H9 (cell line): ENCODE measurements at regions not wholly inside any gene's neighbourhood (a gene's known extent, or its start where the extent isn't known, plus 50 kb on each side); places are given as distances from the start of the nearest gene placed in this dataset.

Experiments
- DNase-seq: peaks from one replicate; pipeline ENCODE4 v3.0.0-alpha.2; 2017
- H2AFZ ChIP-seq: one replicate; pipeline ENCODE4 v1.6.1; 2013; ENCODE audit warnings: mild to moderate bottlenecking, low read length, control low read depth, moderate library complexity
- H2AK5ac ChIP-seq: 2 replicates; pipeline ENCODE4 v1.6.1; 2013; ENCODE audit warnings: low read length, control low read depth, mixed read lengths; ENCODE audit not compliant: insufficient read length
- H2BK120ac ChIP-seq: one replicate; pipeline ENCODE4 v1.6.1; 2013; ENCODE audit warnings: low read depth, mild to moderate bottlenecking, low read length, control low read depth, inconsistent platforms; ENCODE audit not compliant: poor library complexity, severe bottlenecking
- H2BK12ac ChIP-seq: 2 replicates; pipeline ENCODE4 v1.6.1; 2013; ENCODE audit warnings: low read length, control low read depth, mixed read lengths, low read depth; ENCODE audit not compliant: insufficient read length
- H2BK15ac ChIP-seq: 2 replicates; pipeline ENCODE4 v1.6.1; 2013; ENCODE audit warnings: low read depth, low read length, control low read depth
- H2BK20ac ChIP-seq: one replicate; pipeline ENCODE4 v1.6.1; 2013; ENCODE audit warnings: low read depth, mild to moderate bottlenecking, low read length, control low read depth, inconsistent platforms; ENCODE audit not compliant: poor library complexity, severe bottlenecking
- H2BK5ac ChIP-seq: 2 replicates; pipeline ENCODE4 v1.6.1; 2013; ENCODE audit warnings: low read length, control low read depth, mixed read lengths; ENCODE audit not compliant: insufficient read length
- H3K14ac ChIP-seq: 2 replicates; pipeline ENCODE4 v1.6.1; 2013; ENCODE audit warnings: low read length, control low read depth; ENCODE audit not compliant: insufficient read depth
- H3K18ac ChIP-seq: 2 replicates; pipeline ENCODE4 v1.6.1; 2013; ENCODE audit warnings: low read depth, mild to moderate bottlenecking, mixed read lengths, low read length, control low read depth; ENCODE audit not compliant: insufficient read length
- H3K23ac ChIP-seq: 2 replicates; pipeline ENCODE4 v1.6.1; 2013; ENCODE audit warnings: low read length, control low read depth, mixed read lengths, low read depth; ENCODE audit not compliant: insufficient read length
- H3K23me2 ChIP-seq: 2 replicates; pipeline ENCODE4 v1.6.1; 2013; ENCODE audit warnings: low read depth, mild to moderate bottlenecking, mixed read lengths, low read length, control low read depth; ENCODE audit not compliant: insufficient read length, poor library complexity, severe bottlenecking
- H3K27ac ChIP-seq: 2 replicates; pipeline ENCODE4 v1.5.1; 2013; ENCODE audit warnings: low read length, control low read depth, mixed read lengths, low read depth; ENCODE audit not compliant: insufficient read length
- H3K27me3 ChIP-seq: 2 replicates; pipeline ENCODE4 v1.6.1; 2013; ENCODE audit warnings: low read length, control low read depth, inconsistent platforms; ENCODE audit not compliant: insufficient read depth
- H3K4ac ChIP-seq: 2 replicates; pipeline ENCODE4 v1.6.1; 2013; ENCODE audit warnings: low read depth, mild to moderate bottlenecking, control low read depth, inconsistent platforms, low read length, moderate library complexity
- H3K4me1 ChIP-seq: 2 replicates; pipeline ENCODE4 v1.6.1; 2013; ENCODE audit warnings: low read length, control low read depth, inconsistent platforms; ENCODE audit not compliant: insufficient read depth
- H3K4me2 ChIP-seq: 2 replicates; pipeline ENCODE4 v1.6.1; 2013; ENCODE audit warnings: low read length, control low read depth, mixed read lengths; ENCODE audit not compliant: insufficient read length, insufficient read depth
- H3K56ac ChIP-seq: 2 replicates; pipeline ENCODE4 v1.6.1; 2013; ENCODE audit warnings: low read depth, mild to moderate bottlenecking, mixed read lengths, low read length, control low read depth; ENCODE audit not compliant: insufficient read length
- H3K79me1 ChIP-seq: 2 replicates; pipeline ENCODE4 v1.6.1; 2013; ENCODE audit warnings: low read depth, mild to moderate bottlenecking, moderate library complexity, low read length, control low read depth, inconsistent platforms; ENCODE audit not compliant: insufficient read depth, poor library complexity, severe bottlenecking
- H3K79me2 ChIP-seq: 2 replicates; pipeline ENCODE4 v1.6.1; 2013; ENCODE audit warnings: low read length, control low read depth, inconsistent platforms; ENCODE audit not compliant: insufficient read depth
- H3K9ac ChIP-seq: 2 replicates; pipeline ENCODE4 v1.6.1; 2013; ENCODE audit warnings: low read length, control low read depth, mixed read lengths; ENCODE audit not compliant: insufficient read length; ENCODE audit errors: extremely low read depth
- H3K9me3 ChIP-seq: one replicate; pipeline ENCODE4 v1.6.1; 2013; ENCODE audit warnings: low read depth, low read length, inconsistent platforms; ENCODE audit not compliant: control insufficient read depth
- H3T11ph ChIP-seq: one replicate; pipeline ENCODE4 v1.6.1; 2013; ENCODE audit warnings: mild to moderate bottlenecking, low read length, control low read depth, inconsistent platforms
- H4K20me1 ChIP-seq: one replicate; pipeline ENCODE4 v1.6.1; 2013; ENCODE audit not compliant: control insufficient read depth, insufficient read length, insufficient read depth
- H4K5ac ChIP-seq: 2 replicates; pipeline ENCODE4 v1.6.1; 2013; ENCODE audit warnings: low read depth, mild to moderate bottlenecking, mixed read lengths, low read length, control low read depth; ENCODE audit not compliant: insufficient read length
- H4K8ac ChIP-seq: replicated peaks from 2 replicates; pipeline ENCODE4 v1.6.1; 2013; ENCODE audit warnings: low read length, control low read depth, mixed read lengths, low read depth; ENCODE audit not compliant: insufficient read length
- H4K91ac ChIP-seq: 2 replicates; pipeline ENCODE4 v1.6.1; 2013; ENCODE audit warnings: low read depth, mild to moderate bottlenecking, moderate library complexity, mixed read lengths, low read length, control low read depth; ENCODE audit not compliant: insufficient read length
- H3K27ac Mint-ChIP-seq, 3 experiments: 2 replicates in 2 of 3; 3 replicates in 1 of 3; pipeline ENCODE4 v1.8.0; 2020 to 2021; ENCODE audit warnings: mixed read lengths in 3 of 3, mild to moderate bottlenecking in 1 of 3, moderate library complexity in 1 of 3
- H3K27me3 Mint-ChIP-seq: 2 replicates; pipeline ENCODE4 v1.8.0; 2021; ENCODE audit warnings: low read depth, mild to moderate bottlenecking, moderate library complexity, mixed read lengths
- H3K36me3 Mint-ChIP-seq, 3 experiments: 2 replicates in 2 of 3; 3 replicates in 1 of 3; pipeline ENCODE4 v1.8.0; 2020 to 2021; ENCODE audit warnings: low read depth in 3 of 3, mixed read lengths in 3 of 3; ENCODE audit not compliant: insufficient read depth in 1 of 3
- H3K4me1 Mint-ChIP-seq, 2 experiments: 2 replicates each; pipeline ENCODE4 v1.8.0; 2020; ENCODE audit warnings: mixed read lengths in 2 of 2
- H3K4me3 Mint-ChIP-seq, 2 experiments: 2 replicates in 1 of 2; 3 replicates in 1 of 2; pipeline ENCODE4 v1.8.0; 2020 to 2021; ENCODE audit warnings: mild to moderate bottlenecking in 2 of 2, mixed read lengths in 2 of 2, moderate library complexity in 1 of 2
- H3K9me3 Mint-ChIP-seq, 2 experiments: 2 replicates in 1 of 2; 3 replicates in 1 of 2; pipeline ENCODE4 v1.8.0; 2020; ENCODE audit warnings: mild to moderate bottlenecking in 2 of 2, mixed read lengths in 2 of 2, moderate library complexity in 1 of 2
- TF ChIP-seq, protein P1 (sequence below): fragments of 200-600 bp; sonication (generic); conservative IDR thresholded peaks from 3 replicates; pipeline ENCODE4 v1.8.0; 2021; ENCODE audit warnings: antibody characterized with exemption, mild to moderate bottlenecking

DNA sequence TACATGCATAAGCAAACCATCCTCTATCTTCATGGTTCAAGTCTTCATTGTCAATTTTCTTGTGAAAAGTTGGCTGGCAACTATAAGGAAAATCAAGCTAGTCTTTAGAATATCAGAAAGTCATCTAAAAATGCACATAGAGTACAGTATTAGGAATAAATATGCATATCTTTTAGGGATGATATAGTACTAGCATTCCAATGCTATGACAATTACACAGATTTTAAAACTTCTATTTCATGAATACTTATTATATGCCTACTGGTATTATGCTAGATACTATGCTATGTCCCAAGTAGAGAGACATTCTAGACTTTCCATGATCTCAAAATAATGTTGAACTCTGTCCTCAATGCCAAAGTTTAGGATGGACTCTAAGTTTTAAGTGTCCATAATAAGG, 81.3 kb upstream of the NAALADL2 start:
- H3K4me2 ChIP-seq, result no peak overlapping the region
- H3K27ac Mint-ChIP-seq, result no peak overlapping the region
- no peak overlapping the region for H2AFZ ChIP-seq
- no peak overlapping the region for H2BK15ac ChIP-seq
- H3K27ac ChIP-seq, result no peak overlapping the region
- no peak overlapping the region for H4K5ac ChIP-seq
- no peaks in the 10 kb centered on the region for H3K23me2 ChIP-seq
- H4K8ac ChIP-seq, result no peak overlapping the region
- H3K4ac ChIP-seq, result no peak overlapping the region
- no peak overlapping the region for H3K9ac ChIP-seq
- H3K4me1 Mint-ChIP-seq, result peaks cover 0 to 7% of the 10 kb centered on the region in 2 experiments; a peak in 2 of 4 replicates
- H3K27me3 ChIP-seq, result no peaks in the 10 kb centered on the region
- H3K23ac ChIP-seq, result no peak overlapping the region
- no peaks in the 10 kb centered on the region for H3K79me1 ChIP-seq
- H3K9me3 Mint-ChIP-seq, result peaks cover 8 to 15% of the 10 kb centered on the region in 2 experiments; a peak in 4 of 5 replicates
- no peak overlapping the region for H3K18ac ChIP-seq
- no peaks in the 10 kb centered on the region for H3K79me2 ChIP-seq
- no peak for DNase-seq
- no peak overlapping the region for H3K56ac ChIP-seq
- no peak overlapping the region for H2BK12ac ChIP-seq
- H3K4me3 Mint-ChIP-seq, result no peak overlapping the region
- H4K20me1 ChIP-seq, result no peaks in the 10 kb centered on the region
- H3T11ph ChIP-seq, result no peak overlapping the region
- peaks cover 2 to 11% (median 4%) of the 10 kb centered on the region in 3 experiments; a peak in 3 of 7 replicates for H3K36me3 Mint-ChIP-seq
- no peak overlapping the region for H2BK5ac ChIP-seq
- H2BK20ac ChIP-seq, result no peak overlapping the region
- no peak overlapping the region for H2BK120ac ChIP-seq
- H3K9me3 ChIP-seq, result no peaks in the 10 kb centered on the region
- no peaks in the 10 kb centered on the region for H3K4me1 ChIP-seq
- TF ChIP-seq, protein P1, sequence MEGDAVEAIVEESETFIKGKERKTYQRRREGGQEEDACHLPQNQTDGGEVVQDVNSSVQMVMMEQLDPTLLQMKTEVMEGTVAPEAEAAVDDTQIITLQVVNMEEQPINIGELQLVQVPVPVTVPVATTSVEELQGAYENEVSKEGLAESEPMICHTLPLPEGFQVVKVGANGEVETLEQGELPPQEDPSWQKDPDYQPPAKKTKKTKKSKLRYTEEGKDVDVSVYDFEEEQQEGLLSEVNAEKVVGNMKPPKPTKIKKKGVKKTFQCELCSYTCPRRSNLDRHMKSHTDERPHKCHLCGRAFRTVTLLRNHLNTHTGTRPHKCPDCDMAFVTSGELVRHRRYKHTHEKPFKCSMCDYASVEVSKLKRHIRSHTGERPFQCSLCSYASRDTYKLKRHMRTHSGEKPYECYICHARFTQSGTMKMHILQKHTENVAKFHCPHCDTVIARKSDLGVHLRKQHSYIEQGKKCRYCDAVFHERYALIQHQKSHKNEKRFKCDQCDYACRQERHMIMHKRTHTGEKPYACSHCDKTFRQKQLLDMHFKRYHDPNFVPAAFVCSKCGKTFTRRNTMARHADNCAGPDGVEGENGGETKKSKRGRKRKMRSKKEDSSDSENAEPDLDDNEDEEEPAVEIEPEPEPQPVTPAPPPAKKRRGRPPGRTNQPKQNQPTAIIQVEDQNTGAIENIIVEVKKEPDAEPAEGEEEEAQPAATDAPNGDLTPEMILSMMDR, result no peak
- H3K14ac ChIP-seq, result no peak overlapping the region
- no peaks in the 10 kb centered on the region for H3K27me3 Mint-ChIP-seq
- no peak overlapping the region for H2AK5ac ChIP-seq
- H4K91ac ChIP-seq, result no peak overlapping the region
